GM12892 (cell line): ENCODE measurements at regions not wholly inside any gene's neighbourhood (a gene's known extent, or its start where the extent isn't known, plus 50 kb on each side); places are given as distances from the start of the nearest gene placed in this dataset.
"Not testable (repeated sequence)": the region's sequence is repeated elsewhere in the genome, so short reads cannot be mapped to it uniquely, and the experiment has no call there.

Experiments used
- POLR2AphosphoS5 ChIP-seq: IDR thresholded peaks from 2 replicates; pipeline ENCODE4 v1.6.1; 2011; ENCODE audit warnings: low read depth, low read length, control low read depth
- TAF1 ChIP-seq: IDR thresholded peaks from 2 replicates; pipeline ENCODE4 v1.6.1; 2011; ENCODE audit warnings: low read depth, mild to moderate bottlenecking, control low read depth, low read length, borderline replicate concordance

DNA sequence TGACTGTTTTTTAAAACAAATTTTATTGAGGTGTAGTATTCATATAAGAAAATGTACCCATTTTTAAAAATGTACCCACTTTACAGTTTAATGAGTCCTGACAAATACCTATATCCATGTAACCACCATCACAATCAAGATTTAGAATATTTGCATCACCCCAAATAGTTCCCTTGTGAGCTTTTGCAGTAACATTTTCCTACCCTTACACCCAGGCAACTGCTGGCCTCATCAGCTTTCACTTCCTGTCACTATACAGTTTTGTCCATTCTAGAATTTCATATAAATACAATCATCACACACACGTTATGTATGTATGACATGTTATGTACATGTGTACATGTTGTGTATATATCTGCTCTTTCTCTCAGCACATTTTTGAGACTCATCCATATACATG lies 96.4 kb upstream of the EMB start:
- TF ChIP-seq POLR2AphosphoS5, TAF1: not testable (repeated sequence)
